Left lobe of liver (tissue), 2 donors: ENCODE measurements at regions not wholly inside any gene's neighbourhood (a gene's known extent, or its start where the extent isn't known, plus 50 kb on each side); places are given as distances from the start of the nearest gene placed in this dataset.
"Not testable (repeated sequence)": the region's sequence is repeated elsewhere in the genome, so short reads cannot be mapped to it uniquely, and the experiment has no call there.

ENCODE experiments used
- ATAC-seq: fragments of 200-7000 bp; cut with Tn5 transposase; one replicate; pipeline ENCODE4 v1.9.1; 2020; ENCODE audit warnings: mild to moderate bottlenecking, moderate library complexity
- DNase-seq: peaks from one replicate; pipeline ENCODE4 v3.0.0-alpha.2; 2020; ENCODE audit warnings: low spot score
- donor health status: DM: no; HTN: no; CAD: no; lungs with moderate emphysema.
- donor health status: DM: no; HTN: yes; CAD: no.

DNA sequence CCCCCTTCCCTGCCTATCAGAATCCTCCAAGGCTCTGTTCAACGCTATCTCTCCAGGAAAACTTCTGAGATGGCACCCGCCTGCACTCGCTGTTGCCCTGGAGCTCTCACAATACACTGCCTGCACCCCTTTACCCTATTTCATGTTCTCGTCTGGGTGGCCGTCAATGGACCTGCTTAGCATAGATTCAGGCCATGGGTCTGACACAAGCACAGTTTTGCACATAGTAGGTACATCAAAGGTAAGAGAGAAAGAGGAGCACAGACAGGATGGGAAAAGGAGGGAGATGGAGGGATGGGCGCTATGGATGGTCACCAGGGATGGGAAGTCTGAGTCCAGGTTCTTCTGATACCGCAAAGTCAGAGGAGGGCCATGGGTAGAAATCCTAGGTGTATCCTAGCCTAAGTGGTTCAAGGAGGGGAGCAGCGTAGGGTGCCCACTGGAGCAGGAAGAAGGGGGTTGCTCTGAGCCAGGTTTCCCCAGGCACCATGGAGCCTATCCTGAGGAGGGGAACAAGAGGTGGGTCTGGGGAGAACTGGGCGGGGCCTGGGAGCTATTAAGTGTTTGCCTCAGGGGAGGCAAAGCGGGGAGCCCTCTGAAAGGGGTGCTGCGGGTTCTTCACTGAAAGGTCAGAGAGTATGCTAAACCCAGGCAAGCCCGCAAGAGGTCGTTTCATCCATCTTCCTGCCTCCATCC lies 89.3 kb downstream of the MRPL14 start:
- ATAC-seq (no peak), DNase-seq (no peak)

GRCh38 chr6:44037276-44037675 lies 90.0 kb downstream of the MRPL14 start:
- not testable (repeated sequence) for ATAC-seq, DNase-seq

GRCh38 chr6:44036699-44037101 lies 90.6 kb downstream of the MRPL14 start:
- peak; percentile 27 for ATAC-seq
- DNase-seq = no peak

- no peak for DNase-seq
- no peak for ATAC-seq
These were observed 91.1 kb downstream of the MRPL14 start for GRCh38 chr6:44036196-44036595.

DNA sequence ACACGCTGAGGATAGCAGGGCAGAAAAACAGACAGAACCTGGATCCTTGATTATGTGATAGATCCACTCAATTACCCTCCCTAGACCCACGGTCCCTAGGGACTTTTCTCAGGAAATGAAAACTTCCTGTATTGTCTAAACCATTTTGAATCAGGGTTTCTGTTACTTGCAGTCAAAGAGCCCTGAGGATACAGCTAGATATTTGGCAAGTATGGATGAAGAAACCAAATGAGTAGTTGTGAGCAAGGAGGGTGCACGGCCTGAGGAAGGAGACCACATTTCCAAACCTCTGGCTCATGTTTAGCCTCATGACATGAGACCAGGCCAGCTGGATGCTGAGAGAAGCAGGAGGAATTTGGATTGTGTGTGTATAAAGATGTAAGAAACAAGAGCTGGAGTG lies 91.6 kb downstream of the MRPL14 start:
- DNase-seq = no peak
- ATAC-seq = no peak

DNA sequence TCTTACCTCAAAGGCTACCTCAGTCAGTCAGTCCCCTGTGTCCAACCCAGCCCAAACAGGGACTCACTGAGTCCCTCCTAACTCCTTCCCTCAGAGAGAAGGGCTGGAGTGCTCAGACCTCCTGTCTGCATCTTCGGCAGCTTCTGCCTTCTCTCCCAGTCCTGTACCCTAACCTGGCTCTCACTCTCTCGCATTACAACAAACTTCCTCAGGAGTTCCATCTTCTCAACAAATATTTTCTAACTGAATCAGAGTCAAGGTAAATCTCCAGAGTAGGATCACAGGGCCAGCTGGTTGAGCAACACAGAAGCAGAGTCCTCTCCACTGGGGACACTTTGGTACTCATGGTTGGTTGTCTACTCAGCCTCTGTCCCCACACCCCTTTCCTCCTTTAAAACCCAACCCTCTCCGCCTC lies 92.3 kb downstream of the MRPL14 start:
- ATAC-seq = no peak
- no peak for DNase-seq

DNA sequence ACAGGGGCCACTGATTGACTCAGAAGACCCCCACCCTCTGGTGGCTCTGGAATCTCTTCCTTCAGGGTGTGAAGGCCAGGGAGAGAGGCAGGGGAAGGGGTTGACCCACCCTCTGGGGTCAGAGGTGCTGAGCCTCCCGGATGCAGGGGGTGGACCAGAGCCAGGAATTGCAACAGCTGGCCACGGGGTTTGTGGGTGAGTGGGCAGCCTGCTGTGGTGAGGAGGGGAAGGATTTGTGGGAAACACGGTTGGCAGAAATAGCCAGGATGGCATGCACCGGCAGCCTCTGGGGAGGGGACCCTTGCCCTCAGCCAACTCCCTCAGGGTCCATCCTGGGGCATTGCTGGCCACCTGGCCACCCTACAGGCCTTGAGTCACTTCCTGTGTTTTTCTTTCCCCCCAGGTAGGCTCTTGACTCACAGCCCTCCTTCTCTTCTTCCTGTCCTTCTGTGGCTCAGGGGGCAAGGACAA lies 92.8 kb downstream of the MRPL14 start:
- DNase-seq = no peak
- ATAC-seq = no peak

GRCh38 chr6:44030812-44031454 lies 96.3 kb downstream of the MRPL14 start:
- DNase-seq (no peak), ATAC-seq (no peak)

DNA sequence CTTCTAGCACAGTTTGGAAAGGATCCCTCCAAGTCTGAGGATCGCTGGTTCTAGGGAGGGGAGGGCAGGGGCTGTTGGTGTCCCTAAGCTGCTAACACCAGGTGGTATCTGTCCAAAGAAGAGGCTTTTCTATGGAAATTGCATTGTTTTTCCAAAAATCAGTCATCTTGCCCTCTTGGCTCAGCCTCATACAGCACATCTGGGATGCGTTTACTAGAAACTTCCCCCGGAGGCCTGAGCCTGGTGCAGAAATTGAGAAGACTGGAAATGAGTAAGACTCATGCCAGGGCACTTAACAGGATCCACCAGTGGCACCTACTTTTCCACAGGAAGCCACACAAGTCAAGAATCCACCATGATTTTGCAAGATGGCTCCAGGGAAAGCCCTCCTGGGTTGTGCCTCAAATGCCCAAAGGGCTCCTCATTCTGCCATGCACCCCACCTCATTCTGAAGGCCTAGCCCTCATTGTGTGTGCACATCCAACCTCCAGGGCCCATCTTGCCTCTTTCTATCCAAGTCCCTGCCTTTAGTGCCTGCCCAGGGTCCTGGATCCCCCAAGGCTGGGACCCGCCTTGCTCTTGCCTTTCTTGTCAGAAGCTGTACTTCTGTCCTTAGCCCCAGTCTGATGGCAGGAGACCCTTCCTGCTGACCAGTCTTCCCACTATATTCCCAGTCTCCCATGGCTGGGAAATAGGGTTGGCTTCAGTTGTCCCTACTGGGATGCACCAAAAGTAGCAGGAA lies 97.6 kb downstream of the MRPL14 start:
- DNase-seq = no peak
- ATAC-seq = no peak

DNA sequence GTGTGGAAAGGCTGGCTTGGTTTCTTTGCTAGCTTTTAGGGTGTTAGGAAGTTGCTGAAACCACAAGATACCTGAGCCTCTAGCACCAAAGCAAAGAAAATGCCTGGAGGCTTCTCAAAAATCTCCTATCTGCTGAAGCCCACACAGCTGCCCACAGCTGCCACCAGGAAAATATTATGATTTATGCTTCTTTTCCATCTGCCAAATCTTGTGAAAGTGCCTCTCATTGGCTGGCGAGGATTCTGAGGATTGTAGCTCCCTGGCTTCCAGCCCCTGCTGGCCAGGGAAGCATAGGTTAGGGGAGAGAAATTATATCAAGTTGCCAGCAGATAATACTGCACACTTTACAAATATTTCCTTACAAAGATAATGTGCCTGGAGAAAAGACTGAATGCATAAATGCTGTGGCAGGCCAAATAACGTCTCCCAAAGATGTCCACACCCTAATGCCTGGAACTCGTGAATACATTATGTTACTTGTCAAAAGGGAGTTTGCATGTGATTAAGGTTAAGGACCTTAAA lies 98.4 kb downstream of the MRPL14 start:
- no peak for ATAC-seq

GRCh38 chr6:44025226-44025625 lies 102.0 kb downstream of the MRPL14 start:
- DNase-seq (no peak), ATAC-seq (no peak)

More for the DNA sequence above, 98.4 kb downstream of the MRPL14 start:
- DNase-seq = no peak

DNA sequence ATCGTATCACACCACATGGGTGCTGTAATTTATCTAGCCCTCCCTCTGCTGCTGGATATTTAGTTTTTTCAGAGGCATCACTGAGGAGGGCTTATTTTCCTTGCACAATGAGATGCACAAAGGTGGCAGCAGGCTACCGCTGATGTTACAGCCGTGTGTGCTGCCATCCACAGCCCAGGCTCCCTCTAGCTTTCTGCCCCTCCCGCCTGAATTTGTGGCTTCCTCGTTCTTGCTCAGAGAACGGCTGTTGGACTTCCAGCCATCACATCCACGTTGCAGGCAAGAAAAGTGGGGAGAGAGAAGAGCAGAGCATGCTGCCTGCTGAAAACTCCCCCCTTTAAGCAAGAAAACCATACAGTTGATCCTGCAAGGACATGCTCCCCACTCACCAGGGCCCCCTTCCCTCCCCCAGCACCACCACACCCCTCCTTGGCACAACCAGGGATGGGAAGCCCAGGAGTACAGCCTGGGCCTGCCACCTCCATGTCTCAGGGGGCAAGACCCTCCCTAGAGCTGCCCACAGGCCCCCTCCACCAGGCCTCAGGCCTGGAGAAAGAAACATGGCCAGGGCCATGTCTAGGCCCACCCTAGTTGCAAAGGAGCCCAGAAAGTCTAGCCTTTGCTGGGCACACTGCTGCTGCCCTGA lies 102.6 kb downstream of the MRPL14 start:
- no peak for DNase-seq
- no peak for ATAC-seq

DNA sequence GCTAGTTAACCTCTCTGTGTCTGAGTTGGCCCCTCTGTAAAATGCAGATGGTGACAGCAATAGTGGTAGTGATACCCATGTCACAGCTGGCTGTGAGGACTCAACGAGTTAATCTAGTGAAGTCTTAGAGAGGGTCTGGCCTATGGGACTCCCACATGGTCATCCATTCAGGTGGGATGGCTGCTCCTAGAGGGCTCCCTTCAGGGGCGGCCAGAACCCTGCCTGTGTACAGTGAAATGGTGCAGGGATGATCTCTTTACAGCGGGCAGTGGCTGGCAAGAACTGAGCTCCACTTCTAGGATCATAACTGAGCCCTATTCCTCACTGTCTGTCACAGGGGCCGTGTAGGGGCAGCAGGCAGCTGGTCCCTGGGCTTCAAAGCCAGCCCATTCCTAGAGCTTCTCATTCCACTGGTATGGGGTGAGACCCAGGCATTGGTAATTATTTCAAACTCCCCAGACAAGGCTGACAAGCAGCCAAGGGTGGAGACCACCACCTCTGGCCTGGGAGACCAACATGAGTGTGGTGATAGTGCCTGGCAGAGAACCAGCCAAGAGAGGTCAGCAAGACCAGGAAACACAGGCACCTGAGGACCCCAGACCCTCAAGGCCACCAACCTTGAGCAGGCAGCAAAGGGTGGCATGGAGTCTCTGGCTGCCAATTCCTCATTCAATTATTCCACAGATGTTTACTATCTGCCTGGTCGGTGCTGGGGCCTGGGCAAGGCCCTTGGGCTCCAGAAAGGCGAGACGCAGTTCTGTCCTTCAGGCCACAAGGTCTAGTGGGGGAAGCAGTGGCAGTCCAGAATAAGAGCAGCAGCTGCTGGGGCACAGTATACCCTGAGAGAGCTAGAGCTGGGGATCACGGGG lies 103.4 kb downstream of the MRPL14 start:
- DNase-seq = no peak

DNA sequence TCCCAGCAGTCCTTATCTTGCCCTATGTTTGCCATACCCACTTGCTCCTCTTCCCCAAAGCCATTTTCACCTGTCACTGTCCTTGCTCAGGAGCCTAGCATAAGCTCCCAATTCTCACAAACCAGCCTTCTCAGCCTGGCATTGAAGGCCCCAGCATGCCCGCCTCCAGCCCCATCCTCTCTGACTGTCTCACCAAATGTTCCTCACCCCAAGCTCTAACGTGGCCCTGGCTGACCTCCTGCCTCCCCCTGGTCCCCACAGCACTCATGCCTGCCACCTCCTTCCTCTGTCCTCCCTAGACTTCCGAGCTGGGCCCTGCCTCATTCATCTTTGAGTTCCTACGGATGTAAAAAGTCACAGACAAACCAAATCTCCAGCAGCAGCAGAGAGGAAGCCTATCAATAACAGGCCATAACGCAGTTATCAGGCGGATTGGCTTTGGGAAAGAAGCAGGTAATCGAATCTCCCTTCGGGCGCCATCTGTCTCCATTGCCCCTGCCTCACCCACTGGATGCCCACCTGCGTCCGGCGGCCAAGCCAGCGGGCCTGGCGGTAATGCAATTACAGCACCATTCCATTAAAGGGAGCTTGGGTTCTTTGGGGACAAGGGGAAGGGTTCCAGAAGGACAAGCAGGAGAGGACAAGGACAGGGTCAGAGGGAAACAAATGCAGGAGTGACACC lies 104.4 kb downstream of the MRPL14 start:
- DNase-seq (no peak), ATAC-seq (no peak)

More for the DNA sequence above, 103.4 kb downstream of the MRPL14 start:
- ATAC-seq = no peak

GRCh38 chr6:44022296-44022661 lies 105.0 kb downstream of the MRPL14 start:
- no peak for ATAC-seq
- DNase-seq = no peak

DNA sequence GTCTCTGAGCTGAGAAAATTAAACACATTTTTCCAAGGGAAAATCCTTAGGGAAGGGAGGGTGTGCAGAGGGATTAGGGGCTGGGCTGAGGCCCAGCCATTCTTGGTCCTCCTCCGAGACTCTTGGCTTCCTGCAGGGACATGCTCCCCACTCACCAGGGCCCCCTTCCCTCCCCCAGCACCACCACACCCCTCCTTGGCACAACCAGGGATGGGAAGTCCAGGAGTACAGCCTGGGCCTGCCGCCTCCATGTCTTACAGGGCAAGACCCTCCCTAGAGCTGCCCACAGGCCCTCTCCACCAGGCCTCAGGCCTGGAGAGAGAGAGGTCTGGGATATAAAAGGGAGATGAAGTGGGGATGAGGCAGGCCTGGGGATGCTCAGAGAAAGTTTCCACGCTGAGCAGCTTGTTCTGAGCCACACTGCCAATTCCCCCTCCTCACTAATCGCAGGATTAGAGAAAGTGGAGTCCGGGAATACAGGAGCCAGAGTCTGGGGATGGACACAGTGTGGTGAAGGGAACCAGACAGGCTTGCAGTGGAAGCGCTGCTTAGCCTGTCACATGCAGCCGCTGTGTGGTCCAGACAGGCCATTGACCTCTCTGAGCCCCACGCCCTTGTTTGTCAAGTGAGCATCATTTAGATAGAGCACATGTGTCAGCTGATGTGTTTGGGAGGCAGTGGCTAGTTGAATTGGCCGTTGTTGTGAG lies 105.5 kb downstream of the MRPL14 start:
- ATAC-seq (no peak), DNase-seq (no peak)

- no peak for ATAC-seq
- DNase-seq = no peak
These were observed 106.4 kb downstream of the MRPL14 start for GRCh38 chr6:44020664-44021425.

DNA sequence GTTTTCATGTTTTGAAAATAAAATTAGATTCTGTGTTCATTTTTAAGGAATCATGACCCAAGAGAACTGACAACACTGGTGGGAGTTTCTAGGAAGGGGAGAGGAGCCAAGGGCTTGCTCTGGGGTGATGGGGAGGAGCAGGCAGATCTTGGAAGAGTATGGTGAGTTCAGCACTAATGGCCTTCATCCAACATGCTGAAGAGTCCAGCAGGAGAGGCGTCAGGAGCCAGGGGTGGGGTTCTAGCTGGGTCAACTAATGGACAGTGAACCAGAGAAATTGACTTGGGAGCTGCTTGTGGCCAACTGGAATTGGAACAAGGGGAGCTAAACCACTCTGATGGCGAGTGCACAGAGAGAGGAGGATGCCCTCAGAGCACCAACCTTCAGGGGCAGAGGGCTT lies 107.1 kb downstream of the MRPL14 start:
- no peak for ATAC-seq
- no peak for DNase-seq
